ENCODE measurements at regions not wholly inside any gene's neighbourhood (a gene's known extent, or its start where the extent isn't known, plus 50 kb on each side); places are given as distances from the start of the nearest gene placed in this dataset.

GRCh38 chr3:115293321-115293720, 146.2 kb upstream of the ZBTB20 start:
- TF ChIP-seq POLR2A (IDR thresholded peaks at IDR 0.05) (no peak), POLR2AphosphoS5 (IDR thresholded peaks at IDR 0.05) (no peak), EP300 (IDR thresholded peaks at IDR 0.05) (no peak)
- TF ChIP-seq, protein P1, sequence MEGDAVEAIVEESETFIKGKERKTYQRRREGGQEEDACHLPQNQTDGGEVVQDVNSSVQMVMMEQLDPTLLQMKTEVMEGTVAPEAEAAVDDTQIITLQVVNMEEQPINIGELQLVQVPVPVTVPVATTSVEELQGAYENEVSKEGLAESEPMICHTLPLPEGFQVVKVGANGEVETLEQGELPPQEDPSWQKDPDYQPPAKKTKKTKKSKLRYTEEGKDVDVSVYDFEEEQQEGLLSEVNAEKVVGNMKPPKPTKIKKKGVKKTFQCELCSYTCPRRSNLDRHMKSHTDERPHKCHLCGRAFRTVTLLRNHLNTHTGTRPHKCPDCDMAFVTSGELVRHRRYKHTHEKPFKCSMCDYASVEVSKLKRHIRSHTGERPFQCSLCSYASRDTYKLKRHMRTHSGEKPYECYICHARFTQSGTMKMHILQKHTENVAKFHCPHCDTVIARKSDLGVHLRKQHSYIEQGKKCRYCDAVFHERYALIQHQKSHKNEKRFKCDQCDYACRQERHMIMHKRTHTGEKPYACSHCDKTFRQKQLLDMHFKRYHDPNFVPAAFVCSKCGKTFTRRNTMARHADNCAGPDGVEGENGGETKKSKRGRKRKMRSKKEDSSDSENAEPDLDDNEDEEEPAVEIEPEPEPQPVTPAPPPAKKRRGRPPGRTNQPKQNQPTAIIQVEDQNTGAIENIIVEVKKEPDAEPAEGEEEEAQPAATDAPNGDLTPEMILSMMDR (IDR thresholded peaks at IDR 0.05) = no peak
